SW480 (cell line): ENCODE measurements at regions not wholly inside any gene's neighbourhood (a gene's known extent, or its start where the extent isn't known, plus 50 kb on each side); places are given as distances from the start of the nearest gene placed in this dataset.

Experiments
- DNase-seq: peaks from one replicate; pipeline ENCODE4 v3.0.0-alpha.2; 2016; ENCODE audit warnings: low spot score

DNA sequence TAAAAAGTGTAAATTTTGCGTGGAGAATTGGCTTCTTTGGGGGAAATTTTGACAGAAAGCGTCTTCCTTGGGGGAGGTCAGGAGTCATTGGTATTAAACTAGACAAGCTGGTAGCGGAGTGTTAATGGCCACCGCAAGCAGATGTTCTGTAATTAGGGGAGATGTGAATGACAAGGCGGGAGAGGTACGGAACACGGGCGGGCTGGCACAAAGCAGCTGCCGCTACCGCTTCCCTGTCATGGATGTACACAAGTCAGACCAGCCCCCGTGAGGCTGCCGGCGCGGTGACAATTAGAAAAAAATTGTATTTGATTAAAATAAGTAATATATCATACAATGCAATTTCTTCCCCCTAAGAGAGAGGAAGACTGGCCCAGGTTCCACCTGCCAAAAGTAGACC, 501.6 kb downstream of the VRK1 start:
- no peak for DNase-seq

- DNase-seq: no peak
Measured at GRCh38 chr14:97299661-97300060, 502.5 kb downstream of the VRK1 start.

DNA sequence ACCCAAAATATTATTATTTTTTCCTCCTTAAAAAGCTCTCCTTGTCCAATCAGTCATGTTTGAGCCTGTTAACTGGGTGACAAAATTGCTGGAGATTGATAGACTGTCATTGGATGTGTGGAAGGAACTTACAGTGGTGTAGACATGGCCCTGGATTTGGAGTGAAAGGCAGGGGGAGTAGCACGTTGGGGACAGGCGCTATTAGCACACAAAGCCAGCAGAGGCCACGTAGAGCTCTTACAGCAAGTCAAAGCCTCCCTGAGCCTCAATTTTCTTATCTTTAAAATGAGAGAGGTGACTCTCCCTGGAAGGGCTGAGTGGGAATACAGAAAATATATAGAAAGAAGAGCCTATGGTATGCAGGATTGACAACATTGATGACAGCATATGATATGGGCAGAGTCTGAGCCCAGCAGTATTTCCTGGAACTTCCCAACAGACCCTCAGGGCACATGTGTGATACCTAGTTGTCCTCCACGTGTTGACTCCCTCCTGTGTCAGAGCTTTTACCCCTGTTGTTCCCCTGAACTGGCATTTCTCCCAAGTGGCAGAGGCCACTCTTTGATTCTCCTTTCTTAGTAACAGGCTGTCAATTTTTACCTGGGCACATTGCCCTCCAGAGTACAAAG, 504.9 kb downstream of the VRK1 start:
- DNase-seq: no peak

DNA sequence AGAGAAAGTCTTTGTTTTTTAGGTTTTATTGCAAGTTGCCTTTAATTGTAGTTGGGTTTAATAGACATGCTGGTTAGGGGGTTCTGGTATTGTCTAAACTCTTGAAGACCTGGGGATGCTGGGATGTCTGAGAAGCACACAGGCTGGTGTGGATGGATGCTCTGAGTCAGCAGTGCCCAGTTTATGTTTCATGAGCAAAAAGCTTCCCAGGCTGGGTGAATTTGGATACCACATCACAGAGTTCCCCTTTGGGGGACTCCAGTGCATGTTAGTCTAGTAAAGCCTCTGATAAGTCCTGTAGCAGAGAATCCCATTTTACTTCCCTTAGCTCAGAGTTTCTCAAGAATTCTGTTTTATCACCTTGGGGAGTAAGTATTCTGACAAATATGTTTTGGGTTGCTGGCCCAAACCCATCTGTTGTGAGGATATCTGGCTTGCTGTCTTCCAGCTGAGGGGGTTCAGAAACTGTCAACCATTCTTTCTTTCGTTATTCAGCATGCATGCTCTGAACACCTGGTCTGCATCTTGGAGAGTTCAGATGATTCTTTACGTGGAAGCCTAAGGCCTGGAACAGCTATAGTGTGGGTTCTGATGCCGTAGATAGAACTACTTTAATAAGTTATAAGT, 509.1 kb downstream of the VRK1 start:
- DNase-seq: no peak

DNA sequence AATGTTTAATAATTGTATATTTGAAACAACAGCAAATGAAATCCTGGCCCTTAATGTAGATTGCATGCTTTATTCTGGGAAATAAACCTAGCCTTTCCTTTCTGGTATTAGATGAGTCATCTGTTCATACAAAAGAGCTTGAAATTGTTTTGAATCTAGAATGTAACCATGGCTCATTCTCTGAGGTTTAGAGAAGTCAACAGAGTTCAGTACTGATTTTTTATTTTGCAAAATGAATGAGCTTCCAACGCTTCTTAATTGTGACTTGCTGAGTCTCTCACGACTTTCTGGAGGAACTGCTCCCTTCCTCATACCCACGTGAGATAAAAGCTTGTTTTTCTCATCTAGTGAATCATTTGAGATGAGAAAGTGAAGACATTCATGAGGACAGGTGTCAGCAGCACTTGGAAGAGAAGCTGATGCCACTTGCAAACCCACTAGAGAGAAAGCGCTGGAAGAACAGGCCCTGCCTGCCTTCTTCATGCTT, 509.6 kb downstream of the VRK1 start:
- no peak for DNase-seq

GRCh38 chr14:97311411-97311810, 514.2 kb downstream of the VRK1 start:
- no peak for DNase-seq

GRCh38 chr14:97312910-97313309, 515.7 kb downstream of the VRK1 start:
- DNase-seq: no peak

DNA sequence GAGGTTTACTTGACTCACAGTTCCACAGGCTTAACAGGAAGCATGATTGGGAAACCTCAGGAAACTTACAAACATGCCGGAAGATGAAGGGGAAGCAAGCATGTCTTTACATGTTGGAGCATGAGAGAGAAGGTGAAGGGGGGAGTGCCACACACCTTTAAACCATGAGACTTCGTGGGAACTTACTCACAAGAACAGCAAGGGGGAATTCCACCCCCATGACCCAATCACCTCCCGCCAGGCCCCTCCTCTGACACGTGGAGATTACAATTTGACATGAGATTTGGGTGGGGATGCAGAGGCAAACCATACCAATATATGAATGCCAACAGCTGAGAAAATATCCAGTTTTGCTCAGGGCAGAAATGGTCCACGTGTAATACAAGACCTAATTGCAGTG, 518.6 kb downstream of the VRK1 start:
- no peak for DNase-seq

DNA sequence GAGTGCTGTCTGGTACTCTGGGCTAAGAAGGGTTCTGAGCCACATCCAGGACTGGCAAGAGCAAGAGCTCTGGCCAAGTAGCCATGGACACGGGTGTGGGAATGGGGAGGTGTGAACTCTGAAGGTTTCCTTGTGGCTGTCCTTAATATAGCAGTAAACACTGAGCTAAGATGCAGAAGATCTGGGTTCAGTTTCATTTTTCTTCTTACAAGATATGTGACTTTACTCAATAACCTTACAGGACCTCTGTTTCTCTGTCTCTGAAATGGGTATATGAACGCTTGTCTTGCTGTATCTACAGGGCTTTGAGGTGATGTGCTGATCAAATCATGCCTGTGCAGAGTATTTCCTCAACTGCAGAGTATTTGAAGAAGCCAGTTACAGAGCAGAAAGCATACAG, 521.2 kb downstream of the VRK1 start:
- DNase-seq: no peak

GRCh38 chr14:97319691-97320090, 522.5 kb downstream of the VRK1 start:
- DNase-seq: no peak

GRCh38 chr14:97328743-97329142, 531.6 kb downstream of the VRK1 start:
- DNase-seq: no peak

DNA sequence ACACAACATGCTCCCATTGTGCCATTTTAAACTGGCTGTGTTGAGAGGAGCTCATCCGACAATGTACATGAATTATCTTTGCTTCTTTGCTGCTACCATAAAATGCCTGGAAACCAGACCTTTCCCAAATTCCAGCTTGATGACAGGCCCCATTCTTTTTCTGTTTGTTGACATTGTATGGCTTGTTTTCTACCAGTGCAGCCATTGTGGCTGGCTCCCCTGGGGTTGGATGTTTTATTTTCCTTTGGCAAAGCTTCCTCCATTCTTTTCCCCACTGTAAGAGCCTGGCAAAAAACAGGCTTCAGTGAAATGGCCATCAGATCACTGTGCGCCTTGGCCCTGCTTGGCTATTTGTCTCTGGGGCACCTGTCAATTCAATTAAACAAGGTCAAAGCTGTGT, 532.5 kb downstream of the VRK1 start:
- DNase-seq: no peak

DNA sequence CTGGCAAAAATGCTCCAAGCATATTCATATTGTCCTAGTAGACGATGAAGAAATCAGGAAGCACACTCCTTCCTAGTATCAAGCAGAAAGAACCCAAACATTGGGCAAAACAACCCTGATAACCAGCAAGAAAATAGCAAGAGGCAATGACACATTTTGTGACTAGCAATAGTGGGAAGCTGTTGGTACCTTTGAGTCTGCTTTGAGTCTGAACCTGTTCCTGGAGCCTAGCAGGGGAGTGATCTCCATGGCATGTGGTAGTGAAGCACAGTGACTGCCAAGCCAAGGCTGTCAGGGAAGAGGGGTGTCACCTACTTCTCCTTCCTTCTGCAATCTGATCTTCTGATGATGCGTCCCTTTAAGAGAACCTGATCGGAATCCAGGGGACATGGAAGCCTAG, 533.9 kb downstream of the VRK1 start:
- DNase-seq: no peak

- DNase-seq: no peak
Measured at GRCh38 chr14:97331526-97331925, 534.3 kb downstream of the VRK1 start.

DNA sequence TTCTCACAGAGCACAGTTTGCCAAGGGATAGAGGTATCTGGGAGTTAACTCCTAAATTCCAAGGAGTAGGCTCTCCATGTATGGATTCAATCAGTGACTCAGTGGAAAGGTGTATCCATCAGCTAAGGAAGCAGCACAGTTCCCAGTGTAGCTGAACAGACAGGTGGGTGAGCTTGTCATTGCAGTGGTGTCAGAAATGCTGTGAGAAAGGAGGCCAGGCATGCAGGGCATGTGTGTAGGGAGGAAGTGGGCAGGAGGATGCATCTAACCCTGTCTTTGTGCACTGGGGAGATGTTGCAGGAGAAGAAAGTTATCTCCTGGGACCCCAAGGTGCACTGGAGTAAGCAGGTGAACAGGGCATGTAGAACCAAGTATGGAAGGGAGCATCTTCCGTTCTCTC, 539.0 kb downstream of the VRK1 start:
- no peak for DNase-seq

DNA sequence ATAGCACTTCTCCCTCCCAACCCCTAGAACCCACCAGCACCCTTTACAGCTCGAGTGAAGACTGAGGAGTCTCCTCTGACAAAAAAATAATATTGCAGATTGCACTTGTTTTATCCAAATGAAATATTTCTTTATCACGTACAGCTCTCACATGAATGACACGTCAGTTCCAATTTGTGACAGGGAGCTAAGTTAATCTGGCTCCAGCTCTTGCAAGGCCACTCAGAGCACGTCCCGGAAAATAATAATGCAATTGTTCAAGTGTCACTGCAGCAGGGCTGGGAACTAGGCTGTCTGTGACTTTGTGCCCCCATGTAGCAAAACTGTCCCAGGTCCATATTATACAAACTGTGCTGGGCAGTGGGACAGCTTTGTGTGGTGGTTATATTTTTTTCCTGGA, 539.6 kb downstream of the VRK1 start:
- no peak for DNase-seq

GRCh38 chr14:97337267-97337666, 540.1 kb downstream of the VRK1 start:
- no peak for DNase-seq

GRCh38 chr14:97337670-97338069, 540.5 kb downstream of the VRK1 start:
- DNase-seq: no peak

DNA sequence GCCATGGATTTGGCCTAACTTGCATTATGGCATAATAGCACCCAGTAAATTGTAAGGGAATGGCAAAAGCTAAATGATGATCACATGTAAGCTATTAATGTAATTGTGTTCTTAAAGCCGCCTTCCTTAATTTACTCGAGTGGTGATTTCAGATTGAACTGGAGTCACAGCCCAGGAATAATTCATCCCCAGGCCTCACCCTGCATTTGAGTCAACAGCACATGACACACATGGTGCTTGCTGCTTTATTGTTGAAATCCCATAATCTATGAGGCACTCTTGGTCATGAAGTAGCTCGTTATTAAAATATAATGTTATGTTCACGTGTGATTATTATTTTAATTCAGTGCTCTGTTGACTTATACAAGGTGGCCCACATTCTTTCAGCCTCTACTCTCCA, 547.5 kb downstream of the VRK1 start:
- DNase-seq: no peak

GRCh38 chr14:97346675-97347074, 549.5 kb downstream of the VRK1 start:
- DNase-seq: no peak

- DNase-seq: no peak
Measured at GRCh38 chr14:97349463-97349862, 552.3 kb downstream of the VRK1 start.

- DNase-seq: no peak
Measured at GRCh38 chr14:97349946-97350345, 552.8 kb downstream of the VRK1 start.

DNA sequence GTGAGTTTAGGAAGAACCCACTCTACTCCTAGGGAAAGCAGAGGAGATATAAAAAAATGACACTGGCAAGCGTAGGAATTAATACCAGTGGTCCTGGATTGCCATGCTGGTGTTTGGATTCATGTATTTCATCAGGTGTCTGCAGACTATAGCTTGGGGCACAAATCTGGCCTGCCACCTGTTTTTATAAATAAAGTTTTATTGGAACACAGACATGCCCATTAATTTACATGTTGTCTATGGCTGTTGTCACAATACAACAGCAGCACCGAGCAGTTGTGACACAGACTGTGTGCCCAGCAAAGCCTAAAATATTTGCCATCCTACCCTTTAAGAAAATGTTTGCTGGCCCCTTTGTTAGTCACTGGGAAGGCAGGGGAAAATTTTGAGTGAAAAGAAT, 553.2 kb downstream of the VRK1 start:
- DNase-seq: no peak
